Prostate gland (tissue), 2 donors: ENCODE measurements at regions not wholly inside any gene's neighbourhood (a gene's known extent, or its start where the extent isn't known, plus 50 kb on each side); places are given as distances from the start of the nearest gene placed in this dataset.

Experiments
- POLR2A ChIP-seq: fragments of 450-650 bp; IDR thresholded peaks from one replicate; pipeline ENCODE4 v1.6.1; 2016; ENCODE audit warnings: antibody characterized with exemption, mild to moderate bottlenecking
- POLR2AphosphoS5 ChIP-seq: sonication (generic); formaldehyde crosslinking; IDR thresholded peaks from one replicate; pipeline ENCODE4 v1.6.1; 2017; ENCODE audit warnings: antibody characterized with exemption
- TF ChIP-seq, protein P1 (sequence below), 4 experiments: fragments of 200-600 bp in 2 of 4; fragments of 450-650 bp in 2 of 4; sonication (generic) in 2 of 4; IDR thresholded peaks; 1 replicate in 3 of 4; 2 replicates in 1 of 4; pipeline ENCODE4 v1.5.1; 2016 to 2019; ENCODE audit warnings: antibody characterized with exemption in 4 of 4, mild to moderate bottlenecking in 2 of 4, moderate library complexity in 2 of 4

DNA sequence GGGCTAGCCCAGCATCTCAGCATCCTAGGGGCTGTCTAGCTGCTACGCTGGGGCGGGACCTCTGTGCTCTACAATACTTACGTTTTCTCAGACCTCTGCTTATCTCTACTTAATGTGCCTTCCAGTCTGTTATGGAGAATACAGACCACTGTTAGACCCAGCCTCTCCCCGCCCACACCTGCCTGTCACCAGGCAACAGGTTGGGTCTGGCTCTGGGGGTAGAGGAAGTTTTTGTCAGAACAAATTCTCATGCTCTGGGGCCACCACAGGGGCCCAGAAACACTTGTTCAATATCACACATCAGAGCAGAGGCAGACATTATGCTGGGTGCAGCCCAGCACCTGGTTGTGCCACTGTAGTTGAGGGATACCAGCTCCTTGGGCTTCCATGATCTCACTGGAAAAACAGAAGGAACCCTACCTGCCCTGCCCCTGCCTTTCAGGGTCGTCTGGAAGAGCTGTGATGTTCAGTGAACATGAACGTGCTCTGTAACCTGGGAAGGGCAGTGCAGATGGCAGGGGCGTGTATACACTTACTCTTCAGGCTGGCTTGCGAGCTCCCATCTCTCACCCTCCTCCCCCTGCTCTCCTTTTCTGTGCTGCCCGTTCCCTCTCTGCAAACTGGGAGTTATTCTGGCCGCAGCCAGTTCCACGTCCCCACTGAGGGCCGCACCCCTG, 135.2 kb upstream of the PODXL start:
- TF ChIP-seq POLR2A (no peak), POLR2AphosphoS5 (no peak)
- TF ChIP-seq, protein P1, sequence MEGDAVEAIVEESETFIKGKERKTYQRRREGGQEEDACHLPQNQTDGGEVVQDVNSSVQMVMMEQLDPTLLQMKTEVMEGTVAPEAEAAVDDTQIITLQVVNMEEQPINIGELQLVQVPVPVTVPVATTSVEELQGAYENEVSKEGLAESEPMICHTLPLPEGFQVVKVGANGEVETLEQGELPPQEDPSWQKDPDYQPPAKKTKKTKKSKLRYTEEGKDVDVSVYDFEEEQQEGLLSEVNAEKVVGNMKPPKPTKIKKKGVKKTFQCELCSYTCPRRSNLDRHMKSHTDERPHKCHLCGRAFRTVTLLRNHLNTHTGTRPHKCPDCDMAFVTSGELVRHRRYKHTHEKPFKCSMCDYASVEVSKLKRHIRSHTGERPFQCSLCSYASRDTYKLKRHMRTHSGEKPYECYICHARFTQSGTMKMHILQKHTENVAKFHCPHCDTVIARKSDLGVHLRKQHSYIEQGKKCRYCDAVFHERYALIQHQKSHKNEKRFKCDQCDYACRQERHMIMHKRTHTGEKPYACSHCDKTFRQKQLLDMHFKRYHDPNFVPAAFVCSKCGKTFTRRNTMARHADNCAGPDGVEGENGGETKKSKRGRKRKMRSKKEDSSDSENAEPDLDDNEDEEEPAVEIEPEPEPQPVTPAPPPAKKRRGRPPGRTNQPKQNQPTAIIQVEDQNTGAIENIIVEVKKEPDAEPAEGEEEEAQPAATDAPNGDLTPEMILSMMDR (IDR thresholded peaks at IDR 0.05), result no peak
